Smooth muscle cell (in vitro differentiated cells): ENCODE measurements at regions not wholly inside any gene's neighbourhood (a gene's known extent, or its start where the extent isn't known, plus 50 kb on each side); places are given as distances from the start of the nearest gene placed in this dataset.

Experiments
- DNase-seq: peaks from one replicate; lab custom pipeline; 2025; ENCODE audit not compliant: unreplicated experiment; lab: John Stamatoyannopoulos, UW
- H2AFZ ChIP-seq: fragments of 200-600 bp; sonication (generic); 2 replicates; pipeline ENCODE4 v1.6.0; 2016; ENCODE audit warnings: antibody characterized with exemption, low read depth, mild to moderate bottlenecking
- H3F3A ChIP-seq: fragments of 200-600 bp; sonication (generic); 2 replicates; pipeline ENCODE4 v1.6.0; 2017; ENCODE audit warnings: antibody characterized with exemption, low read depth
- H3K27ac ChIP-seq: fragments of 200-600 bp; sonication (generic); 2 replicates; pipeline ENCODE4 v1.5.1; 2016; ENCODE audit warnings: low read depth, mild to moderate bottlenecking
- H3K27me3 ChIP-seq: fragments of 200-600 bp; sonication (generic); 2 replicates; pipeline ENCODE4 v1.6.1; 2016; ENCODE audit warnings: low read depth, mild to moderate bottlenecking
- H3K36me3 ChIP-seq: fragments of 200-600 bp; sonication (generic); 2 replicates; pipeline ENCODE4 v1.5.1; 2016; ENCODE audit warnings: low read depth
- H3K4me1 ChIP-seq: fragments of 200-600 bp; sonication (generic); 2 replicates; pipeline ENCODE4 v1.5.1; 2016; ENCODE audit warnings: low read depth
- H3K4me2 ChIP-seq: fragments of 200-600 bp; sonication (generic); 2 replicates; pipeline ENCODE4 v1.6.0; 2016; ENCODE audit warnings: mild to moderate bottlenecking
- H3K4me3 ChIP-seq: fragments of 200-600 bp; sonication (generic); 2 replicates; pipeline ENCODE4 v1.5.1; 2016; ENCODE audit warnings: mild to moderate bottlenecking
- H3K79me2 ChIP-seq: fragments of 200-600 bp; sonication (generic); 2 replicates; pipeline ENCODE4 v1.6.0; 2016; ENCODE audit warnings: low read depth, mild to moderate bottlenecking
- H3K9ac ChIP-seq: fragments of 200-600 bp; sonication (generic); 2 replicates; pipeline ENCODE4 v1.6.0; 2016; ENCODE audit warnings: low read depth
- H3K9me3 ChIP-seq: fragments of 200-600 bp; sonication (generic); replicated peaks from 2 replicates; pipeline ENCODE4 v1.5.1; 2016; ENCODE audit warnings: low read depth
- H4K20me1 ChIP-seq: fragments of 200-600 bp; sonication (generic); 2 replicates; pipeline ENCODE4 v1.6.0; 2016; ENCODE audit warnings: low read depth
- WGBS: methylation state at CpG from one replicate; pipeline ENCODE4 v1.1.7; 2016; ENCODE audit warnings: low lambda C conversion rate; 5-methylcytosine and 5-hydroxymethylcytosine counted together
- TF ChIP-seq, protein P1 (sequence below): fragments of 200-600 bp; sonication (generic); IDR thresholded peaks from 2 replicates; pipeline ENCODE4 v1.5.1; 2017; ENCODE audit warnings: borderline replicate concordance, mild to moderate bottlenecking, antibody characterized with exemption; ENCODE audit not compliant: insufficient read depth, poor library complexity, severe bottlenecking

DNA sequence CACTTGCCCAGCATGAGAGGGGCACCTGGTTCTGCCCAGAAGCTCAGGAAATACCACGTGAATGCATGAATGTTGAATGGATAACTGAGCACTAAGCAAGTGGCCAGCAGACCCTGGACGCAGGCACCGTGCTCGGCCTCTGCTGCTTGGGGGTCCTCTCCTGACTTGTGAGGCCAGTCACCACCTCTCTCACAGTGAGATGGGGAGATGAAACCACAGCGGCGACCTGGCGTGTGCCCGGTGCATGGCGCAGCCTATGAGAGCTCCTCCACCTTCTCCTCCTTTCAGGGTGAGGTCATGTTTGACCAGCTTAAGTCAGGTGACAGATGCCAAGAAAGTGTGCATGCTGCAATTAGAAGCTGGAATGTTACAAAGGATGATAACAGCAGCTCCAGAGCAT, 75.5 kb downstream of the HMX1 start:
- no peaks in the 10 kb centered on the region for H4K20me1 ChIP-seq
- H3K36me3 ChIP-seq: no peaks in the 10 kb centered on the region
- no peak for DNase-seq
- H2AFZ ChIP-seq: no peak overlapping the region
- no peaks in the 10 kb centered on the region for H3K79me2 ChIP-seq
- H3K4me1 ChIP-seq: no peaks in the 10 kb centered on the region
- no peak overlapping the region for H3K4me3 ChIP-seq
- no peaks in the 10 kb centered on the region for H3K27me3 ChIP-seq
- no peak overlapping the region for H3K27ac ChIP-seq
- H3K4me2 ChIP-seq: no peak overlapping the region
- no peak overlapping the region for H3K9ac ChIP-seq
- H3F3A ChIP-seq: no peaks in the 10 kb centered on the region
- TF ChIP-seq, protein P1, sequence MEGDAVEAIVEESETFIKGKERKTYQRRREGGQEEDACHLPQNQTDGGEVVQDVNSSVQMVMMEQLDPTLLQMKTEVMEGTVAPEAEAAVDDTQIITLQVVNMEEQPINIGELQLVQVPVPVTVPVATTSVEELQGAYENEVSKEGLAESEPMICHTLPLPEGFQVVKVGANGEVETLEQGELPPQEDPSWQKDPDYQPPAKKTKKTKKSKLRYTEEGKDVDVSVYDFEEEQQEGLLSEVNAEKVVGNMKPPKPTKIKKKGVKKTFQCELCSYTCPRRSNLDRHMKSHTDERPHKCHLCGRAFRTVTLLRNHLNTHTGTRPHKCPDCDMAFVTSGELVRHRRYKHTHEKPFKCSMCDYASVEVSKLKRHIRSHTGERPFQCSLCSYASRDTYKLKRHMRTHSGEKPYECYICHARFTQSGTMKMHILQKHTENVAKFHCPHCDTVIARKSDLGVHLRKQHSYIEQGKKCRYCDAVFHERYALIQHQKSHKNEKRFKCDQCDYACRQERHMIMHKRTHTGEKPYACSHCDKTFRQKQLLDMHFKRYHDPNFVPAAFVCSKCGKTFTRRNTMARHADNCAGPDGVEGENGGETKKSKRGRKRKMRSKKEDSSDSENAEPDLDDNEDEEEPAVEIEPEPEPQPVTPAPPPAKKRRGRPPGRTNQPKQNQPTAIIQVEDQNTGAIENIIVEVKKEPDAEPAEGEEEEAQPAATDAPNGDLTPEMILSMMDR: no peak
- WGBS: 92% methylated on average over 9 of the region's 9 CpGs
- H3K9me3 ChIP-seq: no peaks in the 10 kb centered on the region

DNA sequence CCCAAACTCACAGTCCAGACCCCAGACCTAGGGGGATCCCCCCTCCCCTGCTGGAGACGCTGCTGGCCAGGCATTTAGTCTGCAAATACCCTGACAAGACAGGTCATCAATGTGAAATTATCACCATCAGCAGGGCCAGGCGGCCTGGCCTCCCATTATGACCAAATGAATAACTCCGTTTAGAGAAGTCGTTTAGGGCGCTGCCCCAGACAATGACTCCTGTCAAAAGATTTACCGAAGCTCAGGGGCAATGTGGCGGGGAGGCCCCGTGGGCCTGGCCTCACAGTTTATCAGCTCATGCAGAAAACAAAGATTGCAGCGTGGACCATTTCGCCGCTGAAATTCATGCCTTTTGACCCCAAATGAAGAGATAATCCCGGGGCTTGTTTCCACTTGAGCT, 76.5 kb downstream of the HMX1 start:
- Histone ChIP-seq H3K9ac (no peak overlapping the region), H3K4me3 (no peak overlapping the region), H3F3A (no peaks in the 10 kb centered on the region)

DNA sequence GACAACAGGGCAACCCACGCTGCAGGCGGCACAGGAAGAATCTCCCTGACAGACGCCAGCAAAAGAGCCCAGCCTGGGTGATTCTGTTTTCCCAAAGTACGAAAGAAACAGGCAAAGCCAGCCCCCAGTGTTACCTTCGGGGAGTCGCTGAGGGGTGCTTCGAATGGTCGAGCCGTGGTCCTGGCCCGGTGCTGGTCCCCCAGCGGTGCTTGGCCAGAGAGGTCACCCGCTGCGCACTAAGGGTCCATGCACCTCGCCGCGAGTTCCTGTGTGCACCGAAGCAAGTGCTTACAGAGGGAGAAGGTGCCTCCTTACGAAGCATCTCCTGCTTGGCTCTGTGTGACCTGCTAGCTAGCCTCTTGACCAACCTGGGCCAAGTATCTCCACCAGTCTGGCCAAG, 77.1 kb downstream of the HMX1 start:
- 95% methylated on average over 17 of the region's 18 CpGs for WGBS
- no peak for DNase-seq
- H3K4me1 ChIP-seq: no peaks in the 10 kb centered on the region

More for the DNA sequence above, 76.5 kb downstream of the HMX1 start:
- no peaks in the 10 kb centered on the region for H3K27me3 ChIP-seq
- DNase-seq: no peak
- H3K79me2 ChIP-seq: no peaks in the 10 kb centered on the region
- no peaks in the 10 kb centered on the region for H4K20me1 ChIP-seq
- TF ChIP-seq, protein P1: no peak
- no peak overlapping the region for H2AFZ ChIP-seq
- no peak overlapping the region for H3K27ac ChIP-seq
- H3K36me3 ChIP-seq: no peaks in the 10 kb centered on the region
- WGBS: 57% methylated on average over 12 of the region's 12 CpGs
- no peaks in the 10 kb centered on the region for H3K4me1 ChIP-seq
- no peak overlapping the region for H3K4me2 ChIP-seq
- H3K9me3 ChIP-seq: no peaks in the 10 kb centered on the region

More for the DNA sequence above, 77.1 kb downstream of the HMX1 start:
- H3F3A ChIP-seq: no peaks in the 10 kb centered on the region
- H3K36me3 ChIP-seq: no peaks in the 10 kb centered on the region
- no peak overlapping the region for H3K4me2 ChIP-seq
- no peak overlapping the region for H3K4me3 ChIP-seq
- TF ChIP-seq, protein P1: no peak
- H4K20me1 ChIP-seq: no peaks in the 10 kb centered on the region
- no peak overlapping the region for H3K27ac ChIP-seq
- no peak overlapping the region for H3K9ac ChIP-seq
- no peaks in the 10 kb centered on the region for H3K9me3 ChIP-seq
- H3K79me2 ChIP-seq: no peaks in the 10 kb centered on the region
- no peaks in the 10 kb centered on the region for H3K27me3 ChIP-seq
- H2AFZ ChIP-seq: no peak overlapping the region
